AG10803 (cell line): ENCODE measurements at regions not wholly inside any gene's neighbourhood (a gene's known extent, or its start where the extent isn't known, plus 50 kb on each side); places are given as distances from the start of the nearest gene placed in this dataset.

ENCODE experiments used
- DNase-seq: peaks from one replicate; pipeline ENCODE4 v3.0.0; 2010; ENCODE audit warnings: low read depth
- H3K4me3 ChIP-seq: 2 replicates; pipeline ENCODE4 v1.5.1; 2011; ENCODE audit warnings: mild to moderate bottlenecking, low read length, control low read depth
- TF ChIP-seq, protein P1 (sequence below): conservative IDR thresholded peaks from 2 replicates; pipeline ENCODE4 v1.5.1; 2011; ENCODE audit warnings: mild to moderate bottlenecking, low read length, control low read depth, inconsistent platforms

GRCh38 chr3:59547874-59548273 is 498.0 kb upstream of the CFAP20DC start:
- no peak for DNase-seq
- TF ChIP-seq, protein P1, sequence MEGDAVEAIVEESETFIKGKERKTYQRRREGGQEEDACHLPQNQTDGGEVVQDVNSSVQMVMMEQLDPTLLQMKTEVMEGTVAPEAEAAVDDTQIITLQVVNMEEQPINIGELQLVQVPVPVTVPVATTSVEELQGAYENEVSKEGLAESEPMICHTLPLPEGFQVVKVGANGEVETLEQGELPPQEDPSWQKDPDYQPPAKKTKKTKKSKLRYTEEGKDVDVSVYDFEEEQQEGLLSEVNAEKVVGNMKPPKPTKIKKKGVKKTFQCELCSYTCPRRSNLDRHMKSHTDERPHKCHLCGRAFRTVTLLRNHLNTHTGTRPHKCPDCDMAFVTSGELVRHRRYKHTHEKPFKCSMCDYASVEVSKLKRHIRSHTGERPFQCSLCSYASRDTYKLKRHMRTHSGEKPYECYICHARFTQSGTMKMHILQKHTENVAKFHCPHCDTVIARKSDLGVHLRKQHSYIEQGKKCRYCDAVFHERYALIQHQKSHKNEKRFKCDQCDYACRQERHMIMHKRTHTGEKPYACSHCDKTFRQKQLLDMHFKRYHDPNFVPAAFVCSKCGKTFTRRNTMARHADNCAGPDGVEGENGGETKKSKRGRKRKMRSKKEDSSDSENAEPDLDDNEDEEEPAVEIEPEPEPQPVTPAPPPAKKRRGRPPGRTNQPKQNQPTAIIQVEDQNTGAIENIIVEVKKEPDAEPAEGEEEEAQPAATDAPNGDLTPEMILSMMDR, result no peak
- no peak overlapping the region for H3K4me3 ChIP-seq

DNA sequence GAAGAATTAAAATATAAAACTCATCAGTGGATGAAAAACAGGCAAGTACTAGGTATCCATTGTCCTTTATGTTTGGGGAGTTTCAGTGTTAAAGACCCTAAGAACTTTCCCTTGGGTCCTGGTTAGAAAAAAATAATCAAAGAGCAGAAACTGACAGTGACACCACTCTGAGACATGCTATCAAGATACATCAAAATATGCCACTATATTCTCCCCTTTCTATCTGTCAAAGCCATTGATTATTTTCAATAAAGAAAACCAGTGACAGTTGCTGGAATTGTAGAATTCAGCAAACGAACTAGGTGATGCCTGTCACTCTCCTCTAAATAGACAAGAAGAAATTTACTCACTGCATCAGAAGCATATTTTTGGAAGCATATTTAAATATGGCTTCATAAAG is 496.7 kb upstream of the CFAP20DC start:
- TF ChIP-seq, protein P1, result no peak
- DNase-seq, result no peak

GRCh38 chr3:59545374-59545773 is 495.5 kb upstream of the CFAP20DC start:
- TF ChIP-seq, protein P1, result no peak
- no peak for DNase-seq

More for the DNA sequence above, 496.7 kb upstream of the CFAP20DC start:
- H3K4me3 ChIP-seq, result no peak overlapping the region

GRCh38 chr3:59542276-59542675 is 492.5 kb upstream of the CFAP20DC start:
- no peak overlapping the region for H3K4me3 ChIP-seq
- TF ChIP-seq, protein P1, result no peak
- DNase-seq, result no peak

More at GRCh38 chr3:59545374-59545773, 495.5 kb upstream of the CFAP20DC start:
- H3K4me3 ChIP-seq, result no peak overlapping the region

GRCh38 chr3:59540696-59541095 is 490.9 kb upstream of the CFAP20DC start:
- DNase-seq, result no peak
- TF ChIP-seq, protein P1, result no peak
- H3K4me3 ChIP-seq, result no peak overlapping the region

DNA sequence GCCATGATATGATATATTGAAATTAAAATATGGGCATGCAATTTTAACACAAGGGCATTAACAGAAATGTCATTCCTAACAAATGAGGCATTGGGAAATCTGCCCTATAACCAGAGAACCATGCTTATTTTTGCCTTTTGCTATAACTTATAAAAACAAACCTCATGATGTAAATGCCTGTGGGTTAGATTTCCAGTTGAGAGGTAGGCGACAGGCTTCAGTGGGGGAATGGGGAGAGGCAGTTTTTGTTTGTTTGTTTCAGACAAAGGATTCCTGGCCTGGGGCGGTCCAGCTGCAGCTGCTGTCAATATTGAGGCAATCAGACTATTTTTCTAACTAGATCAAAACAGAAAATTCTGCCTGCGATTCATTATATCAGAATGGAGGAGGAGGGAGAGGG is 490.4 kb upstream of the CFAP20DC start:
- peak; percentile 58 for DNase-seq
- TF ChIP-seq, protein P1, result no peak
- no peak overlapping the region for H3K4me3 ChIP-seq

GRCh38 chr3:59538753-59539432 is 489.1 kb upstream of the CFAP20DC start:
- TF ChIP-seq, protein P1, result no peak
- no peak for DNase-seq
- H3K4me3 ChIP-seq, result no peak overlapping the region
